HCT116 (cell line): ENCODE measurements at regions not wholly inside any gene's neighbourhood (a gene's known extent, or its start where the extent isn't known, plus 50 kb on each side); places are given as distances from the start of the nearest gene placed in this dataset.
"Not testable (repeated sequence)": the region's sequence is repeated elsewhere in the genome, so short reads cannot be mapped to it uniquely, and the experiment has no call there.

Source experiments
- ATAC-seq: fragments of 200-7000 bp; cut with Tn5 transposase; 2 replicates; pipeline ENCODE4 v1.9.1; 2020; ENCODE audit warnings: mild to moderate bottlenecking, moderate library complexity
- BruUV-seq: library from RNA; stranded (reverse); fragments of 400-500 nt; replicated peaks from 2 replicates; lab custom pipeline; 2021; lab: Mats Ljungman, UMichigan
- CTCF ChIA-PET: fragments of 300-600 bp; sonication (Branson Sonifier 250); formaldehyde crosslinking; loops from one replicate; lab custom pipeline; 2021; ENCODE audit warnings: antibody characterized with exemption; lab: Charles Lee
- POLR2A ChIA-PET: fragments of 300-600, 350-600 bp; sonication (Branson Sonifier 250); formaldehyde crosslinking; loops from one replicate; lab custom pipeline; 2021; ENCODE audit warnings: antibody characterized with exemption; lab: Charles Lee
- RAD21 ChIA-PET, 2 experiments: fragments of 300-600 bp; sonication (Branson Sonifier 250); formaldehyde crosslinking; loops; one replicate each; lab custom pipeline; 2023; ENCODE audit warnings: low total read pairs in 2 of 2; ENCODE audit not compliant: uncharacterized antibody in 2 of 2, unreplicated experiment in 2 of 2, low non-redundant PET in 1 of 2; lab: Charles Lee
- DNase-seq: peaks from one replicate; pipeline ENCODE4 v3.0.0-alpha.2; 2010; ENCODE audit warnings: low read depth, low spot score
- H2AFZ ChIP-seq: fragments of 200-600 bp; shearing (Covaris generic), sonication (generic); 2 replicates; pipeline ENCODE4 v1.6.1; 2017; ENCODE audit warnings: low read depth, mixed run types, mixed read lengths, antibody characterized with exemption, low read length; ENCODE audit not compliant: poor library complexity, severe bottlenecking
- H3K27ac ChIP-seq: 2 replicates; pipeline ENCODE4 v1.5.1; 2012; ENCODE audit warnings: low read depth, low read length
- H3K27me3 ChIP-seq: fragments of 200-600 bp; sonication (generic); 2 replicates; pipeline ENCODE4 v1.6.1; 2016; ENCODE audit warnings: mixed run types, low read length, mixed read lengths; ENCODE audit not compliant: insufficient read depth
- H3K36me3 ChIP-seq, 2 experiments: fragments of 200-500 bp in 1 of 2; fragments of 200-600 bp in 1 of 2; sonication (Bioruptor generic) in 1 of 2; sonication (generic) in 1 of 2; 2 replicates each; pipeline versions ENCODE4 v1.5.1 to v1.6.1; 2014 to 2016; ENCODE audit warnings: low read length in 2 of 2, inconsistent platforms in 1 of 2, mixed read lengths in 1 of 2, mixed run types in 1 of 2; ENCODE audit not compliant: insufficient read depth in 2 of 2, control insufficient read depth in 1 of 2
- H3K4me1 ChIP-seq, 2 experiments: fragments of 200-600 bp in 1 of 2; sonication (generic) in 1 of 2; 2 replicates each; pipeline versions ENCODE4 v1.5.1 to v1.6.1; 2012 to 2017; ENCODE audit warnings: low read length in 2 of 2, inconsistent platforms in 1 of 2, mild to moderate bottlenecking in 1 of 2, mixed read lengths in 1 of 2, mixed run types in 1 of 2, moderate library complexity in 1 of 2; ENCODE audit not compliant: insufficient read depth in 2 of 2, control insufficient read depth in 1 of 2
- H3K4me2 ChIP-seq: fragments of 200-600 bp; sonication (generic); 2 replicates; pipeline ENCODE4 v1.6.1; 2017; ENCODE audit warnings: mixed run types, low read length, mixed read lengths
- H3K4me3 ChIP-seq, 2 experiments: fragments of 200-600 bp in 1 of 2; sonication (generic) in 1 of 2; replicated peaks in 1 of 2; 2 replicates each; pipeline ENCODE4 v1.5.1; 2011 to 2016; ENCODE audit warnings: low read length in 2 of 2, control low read depth in 1 of 2, low read depth in 1 of 2, mild to moderate bottlenecking in 1 of 2, mixed read lengths in 1 of 2, mixed run types in 1 of 2
- H3K79me2 ChIP-seq: fragments of 200-600 bp; sonication (generic); 2 replicates; pipeline ENCODE4 v1.6.1; 2017; ENCODE audit warnings: mild to moderate bottlenecking, mixed run types, low read length, moderate library complexity, mixed read lengths; ENCODE audit not compliant: insufficient read depth
- H3K9ac ChIP-seq: fragments of 200-600 bp; sonication (generic); 2 replicates; pipeline ENCODE4 v1.6.1; 2016; ENCODE audit warnings: low read length, mixed read lengths
- H3K9me2 ChIP-seq: fragments of 200-600 bp; sonication (generic), shearing (Covaris generic); 2 replicates; pipeline ENCODE4 v1.6.1; 2017; ENCODE audit warnings: mixed run types, mild to moderate bottlenecking, moderate library complexity; ENCODE audit not compliant: insufficient read depth
- H3K9me3 ChIP-seq, 2 experiments: fragments of 200-500 bp in 1 of 2; fragments of 200-600 bp in 1 of 2; sonication (Bioruptor generic) in 1 of 2; sonication (generic) in 1 of 2; 2 replicates each; pipeline ENCODE4 v1.6.1; 2014 to 2017; ENCODE audit warnings: low read length in 2 of 2, mixed read lengths in 2 of 2, inconsistent platforms in 1 of 2, low read depth in 1 of 2, mild to moderate bottlenecking in 1 of 2, mixed run types in 1 of 2, moderate library complexity in 1 of 2; ENCODE audit not compliant: control insufficient read depth in 1 of 2, insufficient read depth in 1 of 2
- H4K20me1 ChIP-seq: fragments of 200-600 bp; sonication (generic), shearing (Covaris generic); 2 replicates; pipeline ENCODE4 v1.6.1; 2017; ENCODE audit warnings: mixed run types, mild to moderate bottlenecking, moderate library complexity; ENCODE audit not compliant: insufficient read depth
- RAD21 ChIP-seq: IDR thresholded peaks from 2 replicates; pipeline ENCODE4 v1.6.1; 2012; ENCODE audit warnings: low read depth, mild to moderate bottlenecking
- TCF7L2 ChIP-seq: IDR thresholded peaks from 2 replicates; pipeline ENCODE4 v1.7.0; 2011; ENCODE audit warnings: borderline replicate concordance, inconsistent platforms; ENCODE audit not compliant: insufficient read depth, insufficient read length; ENCODE audit errors: extremely low read depth
- intact Hi-C: fragments of 100-400 bp; cut with micrococcal nuclease; formaldehyde crosslinking; loops from 2 replicates; pipeline ENCODE4 v1.10.0; 2022
- TF ChIP-seq, protein P1 (sequence below), 3 experiments: fragments of 200-600 bp in 1 of 3; sonication (generic) in 1 of 3; IDR thresholded peaks in 2 of 3; conservative IDR thresholded peaks in 1 of 3; 2 replicates each; pipeline ENCODE4 v1.5.1; 2012 to 2017; ENCODE audit warnings: low read depth in 2 of 3, low read length in 2 of 3, antibody characterized with exemption in 1 of 3, borderline replicate concordance in 1 of 3, control low read depth in 1 of 3, mild to moderate bottlenecking in 1 of 3, mixed read lengths in 1 of 3, mixed run types in 1 of 3, moderate library complexity in 1 of 3; ENCODE audit not compliant: insufficient read depth in 1 of 3

DNA sequence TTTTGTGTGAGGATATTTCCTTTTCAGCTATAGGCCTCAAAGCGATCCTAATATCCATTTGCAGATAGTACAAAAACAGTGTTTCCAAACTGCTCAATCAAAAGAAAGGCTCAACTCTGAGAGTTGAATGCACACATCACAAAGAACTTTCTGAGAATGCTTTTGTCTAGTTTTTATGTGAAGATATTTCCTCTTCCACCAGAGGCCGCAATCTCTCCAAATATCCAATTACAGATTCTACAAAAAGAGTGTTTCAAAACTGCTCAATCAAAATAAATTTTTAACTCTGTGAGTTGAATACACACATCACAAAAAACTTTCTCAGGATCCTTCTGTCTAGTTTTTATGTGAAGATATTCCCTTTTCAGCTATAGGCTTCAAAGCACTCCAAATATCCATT, 648.0 kb upstream of the ALG10B start:
- H3K79me2 ChIP-seq, H3K4me2 ChIP-seq, H3K9me2 ChIP-seq, H3K9ac ChIP-seq, POLR2A ChIA-PET, CTCF ChIA-PET, H2AFZ ChIP-seq, DNase-seq, ATAC-seq, RAD21 ChIA-PET, H3K9me3 ChIP-seq, H3K27me3 ChIP-seq, H3K4me1 ChIP-seq, H3K27ac ChIP-seq, H4K20me1 ChIP-seq, H3K4me3 ChIP-seq, BruUV-seq, H3K36me3 ChIP-seq: not testable (repeated sequence)
- TF ChIP-seq, protein P1, sequence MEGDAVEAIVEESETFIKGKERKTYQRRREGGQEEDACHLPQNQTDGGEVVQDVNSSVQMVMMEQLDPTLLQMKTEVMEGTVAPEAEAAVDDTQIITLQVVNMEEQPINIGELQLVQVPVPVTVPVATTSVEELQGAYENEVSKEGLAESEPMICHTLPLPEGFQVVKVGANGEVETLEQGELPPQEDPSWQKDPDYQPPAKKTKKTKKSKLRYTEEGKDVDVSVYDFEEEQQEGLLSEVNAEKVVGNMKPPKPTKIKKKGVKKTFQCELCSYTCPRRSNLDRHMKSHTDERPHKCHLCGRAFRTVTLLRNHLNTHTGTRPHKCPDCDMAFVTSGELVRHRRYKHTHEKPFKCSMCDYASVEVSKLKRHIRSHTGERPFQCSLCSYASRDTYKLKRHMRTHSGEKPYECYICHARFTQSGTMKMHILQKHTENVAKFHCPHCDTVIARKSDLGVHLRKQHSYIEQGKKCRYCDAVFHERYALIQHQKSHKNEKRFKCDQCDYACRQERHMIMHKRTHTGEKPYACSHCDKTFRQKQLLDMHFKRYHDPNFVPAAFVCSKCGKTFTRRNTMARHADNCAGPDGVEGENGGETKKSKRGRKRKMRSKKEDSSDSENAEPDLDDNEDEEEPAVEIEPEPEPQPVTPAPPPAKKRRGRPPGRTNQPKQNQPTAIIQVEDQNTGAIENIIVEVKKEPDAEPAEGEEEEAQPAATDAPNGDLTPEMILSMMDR (IDR thresholded peaks at IDR 0.05 in 2 of 3, conservative IDR thresholded peaks at IDR 0.05 in 1 of 3; ENCODE audit: borderline replicate concordance in 1 of 3, insufficient read depth in 1 of 3, low read depth in 2 of 3, low read length in 2 of 3) = peak in 1 of 3 experiments; percentile 8; a peak in 1 of 6 replicates
- peak; percentile 38; the same call in 1 of the 2 replicates for TF ChIP-seq RAD21
- intact Hi-C loops = loop anchor here (5.0 kb wide), 1 partner anchor 41 kb away; no protein-coding TSS in a partner anchor

DNA sequence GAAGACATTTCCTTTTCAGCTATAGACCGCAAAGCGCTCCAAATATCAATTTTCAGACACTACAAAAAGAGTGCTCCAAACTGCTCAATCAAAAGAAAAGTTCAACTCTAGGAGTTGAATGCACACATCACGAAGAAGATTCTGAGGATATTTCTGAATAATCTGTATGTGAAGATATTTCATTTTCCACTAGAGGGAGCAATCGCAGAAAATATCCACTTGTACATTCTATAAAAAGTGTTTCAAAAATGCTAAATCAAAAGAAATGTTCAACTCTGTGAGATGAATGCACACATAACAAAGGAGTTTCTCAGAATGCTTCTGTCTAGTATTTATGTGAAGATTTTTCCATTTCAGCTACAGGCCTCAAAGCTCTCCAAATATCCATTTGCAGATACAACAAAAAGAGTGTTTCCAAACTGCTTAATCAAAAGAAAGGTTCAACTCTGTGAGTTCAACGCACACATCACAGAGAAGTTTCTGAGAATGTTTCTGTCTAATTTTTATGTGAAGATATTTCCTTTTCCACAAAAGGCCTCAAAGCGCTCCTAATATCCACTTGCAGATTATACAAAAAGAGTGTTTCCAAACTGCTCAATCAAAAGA, 643.8 kb upstream of the ALG10B start:
- TF ChIP-seq, protein P1 (IDR thresholded peaks at IDR 0.05 in 2 of 3, conservative IDR thresholded peaks at IDR 0.05 in 1 of 3; ENCODE audit: borderline replicate concordance in 1 of 3, insufficient read depth in 1 of 3, low read depth in 2 of 3, low read length in 2 of 3) = peak in 2 of 3 experiments; percentile 14 to 58; a peak in 2 of 6 replicates
- peak; percentile 44 for TF ChIP-seq RAD21
- TF ChIP-seq TCF7L2 = no peak
- TF ChIP-seq, all 23 proteins: peak for 2
- intact Hi-C loops = loop anchor here (5.0 kb wide), 1 partner anchor 470 kb away; no protein-coding TSS in a partner anchor
- H3K9me2 ChIP-seq = no peaks in the 10 kb centered on the region
- no peak overlapping the region for H3K4me2 ChIP-seq
- H3K4me3 ChIP-seq = no peak overlapping the region
- H3K27me3 ChIP-seq = no peaks in the 10 kb centered on the region
- BruUV-seq = no TSS peak
- ATAC-seq (no peak), DNase-seq (no peak)
- H3K36me3 ChIP-seq = no peaks in the 10 kb centered on the region
- H3K9ac ChIP-seq = no peak overlapping the region
- ChIA-PET RAD21 (no interaction called here), POLR2A (no interaction called here), CTCF (no interaction called here)
- no peaks in the 10 kb centered on the region for H3K9me3 ChIP-seq
- H3K79me2 ChIP-seq = no peaks in the 10 kb centered on the region
- H3K4me1 ChIP-seq = no peaks in the 10 kb centered on the region
- no peaks in the 10 kb centered on the region for H4K20me1 ChIP-seq
- no peak overlapping the region for H2AFZ ChIP-seq
- no peak overlapping the region for H3K27ac ChIP-seq
